ENCODE measurements at regions not wholly inside any gene's neighbourhood (a gene's known extent, or its start where the extent isn't known, plus 50 kb on each side); places are given as distances from the start of the nearest gene placed in this dataset.
"Not testable (repeated sequence)": the region's sequence is repeated elsewhere in the genome, so short reads cannot be mapped to it uniquely, and the experiment has no call there.

- no peak overlapping the region for H3K27ac Mint-ChIP-seq
- no peak for ATAC-seq
- no peaks in the 10 kb centered on the region for H3K4me1 Mint-ChIP-seq
- peaks cover 2% of the 10 kb centered on the region for H3K9me3 Mint-ChIP-seq
- H3K4me3 Mint-ChIP-seq: no peak overlapping the region
- no peaks in the 10 kb centered on the region for H3K36me3 Mint-ChIP-seq
- no peaks in the 10 kb centered on the region for H3K27me3 Mint-ChIP-seq
Measured at GRCh38 chr11:29163231-29163630, 853.6 kb downstream of the KCNA4 start.

- Mint-ChIP-seq H3K27ac (no peak overlapping the region), H3K27me3 (no peaks in the 10 kb centered on the region), H3K4me3 (no peak overlapping the region), H3K9me3 (peaks cover 2% of the 10 kb centered on the region), H3K4me1 (no peaks in the 10 kb centered on the region), H3K36me3 (no peaks in the 10 kb centered on the region)
- ATAC-seq: no peak
Measured at GRCh38 chr11:29162491-29162890, 854.3 kb downstream of the KCNA4 start.

DNA sequence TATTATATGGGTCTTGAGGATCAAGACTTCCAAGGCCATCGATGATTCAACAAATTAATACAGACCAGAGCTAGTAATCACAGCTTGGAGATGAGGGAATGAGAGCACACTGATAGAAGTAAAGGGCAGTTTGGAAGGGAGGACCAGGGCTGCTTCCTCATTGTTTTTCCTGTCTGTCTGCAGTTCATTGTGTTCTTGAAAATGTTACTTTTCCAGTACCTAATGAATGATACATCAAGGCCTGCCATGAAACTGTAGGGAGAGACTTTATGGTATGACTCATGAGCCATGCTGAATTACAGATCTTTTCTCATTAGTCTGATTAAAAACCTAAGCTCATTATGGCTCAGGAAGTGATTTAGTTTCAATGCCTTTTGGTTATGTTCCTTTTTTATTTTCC is 855.6 kb downstream of the KCNA4 start:
- no peak for ATAC-seq
- no peaks in the 10 kb centered on the region for H3K27me3 Mint-ChIP-seq
- no peaks in the 10 kb centered on the region for H3K36me3 Mint-ChIP-seq
- H3K4me1 Mint-ChIP-seq: no peaks in the 10 kb centered on the region
- no peak overlapping the region for H3K27ac Mint-ChIP-seq
- H3K4me3 Mint-ChIP-seq: no peak overlapping the region
- H3K9me3 Mint-ChIP-seq: peaks cover 2% of the 10 kb centered on the region

GRCh38 chr11:29159552-29160465 is 857.0 kb downstream of the KCNA4 start:
- Mint-ChIP-seq H3K9me3 (peaks cover 2% of the 10 kb centered on the region), H3K27me3 (no peaks in the 10 kb centered on the region), H3K36me3 (no peaks in the 10 kb centered on the region), H3K4me3 (no peak overlapping the region), H3K4me1 (no peaks in the 10 kb centered on the region), H3K27ac (no peak overlapping the region)
- no peak for ATAC-seq

GRCh38 chr11:29153078-29153477 is 863.8 kb downstream of the KCNA4 start:
- ATAC-seq: no peak
- no peak overlapping the region for H3K27ac Mint-ChIP-seq
- H3K9me3 Mint-ChIP-seq: peaks cover 2% of the 10 kb centered on the region
- H3K4me3 Mint-ChIP-seq: no peak overlapping the region
- no peaks in the 10 kb centered on the region for H3K4me1 Mint-ChIP-seq
- no peaks in the 10 kb centered on the region for H3K36me3 Mint-ChIP-seq
- no peaks in the 10 kb centered on the region for H3K27me3 Mint-ChIP-seq

- not testable (repeated sequence) for H3K36me3 Mint-ChIP-seq, H3K4me3 Mint-ChIP-seq, ATAC-seq, H3K27me3 Mint-ChIP-seq, H3K27ac Mint-ChIP-seq, H3K9me3 Mint-ChIP-seq, H3K4me1 Mint-ChIP-seq
Measured at GRCh38 chr11:29142573-29142972, 874.3 kb downstream of the KCNA4 start.

GRCh38 chr11:29135504-29135903 is 881.3 kb downstream of the KCNA4 start:
- no peaks in the 10 kb centered on the region for H3K27me3 Mint-ChIP-seq
- peaks cover 13% of the 10 kb centered on the region for H3K9me3 Mint-ChIP-seq
- no peak overlapping the region for H3K4me3 Mint-ChIP-seq
- no peaks in the 10 kb centered on the region for H3K4me1 Mint-ChIP-seq
- no peaks in the 10 kb centered on the region for H3K36me3 Mint-ChIP-seq
- no peak overlapping the region for H3K27ac Mint-ChIP-seq
- ATAC-seq: no peak

- Mint-ChIP-seq H3K4me3 (no peak overlapping the region), H3K27ac (no peak overlapping the region), H3K9me3 (peaks cover 10% of the 10 kb centered on the region), H3K27me3 (no peaks in the 10 kb centered on the region), H3K4me1 (no peaks in the 10 kb centered on the region), H3K36me3 (no peaks in the 10 kb centered on the region)
- no peak for ATAC-seq
Measured at GRCh38 chr11:29131055-29131454, 885.8 kb downstream of the KCNA4 start.

GRCh38 chr11:29129844-29130243 is 887.0 kb downstream of the KCNA4 start:
- Mint-ChIP-seq H3K4me3 (no peak overlapping the region), H3K27me3 (no peaks in the 10 kb centered on the region), H3K36me3 (no peaks in the 10 kb centered on the region), H3K27ac (no peak overlapping the region), H3K9me3 (peaks cover 10% of the 10 kb centered on the region), H3K4me1 (no peaks in the 10 kb centered on the region)
- no peak for ATAC-seq

GRCh38 chr11:29127461-29127860 is 889.4 kb downstream of the KCNA4 start:
- no peaks in the 10 kb centered on the region for H3K36me3 Mint-ChIP-seq
- no peak overlapping the region for H3K4me3 Mint-ChIP-seq
- H3K27ac Mint-ChIP-seq: no peak overlapping the region
- H3K4me1 Mint-ChIP-seq: no peaks in the 10 kb centered on the region
- no peak for ATAC-seq
- no peaks in the 10 kb centered on the region for H3K27me3 Mint-ChIP-seq
- H3K9me3 Mint-ChIP-seq: peaks cover 10% of the 10 kb centered on the region

DNA sequence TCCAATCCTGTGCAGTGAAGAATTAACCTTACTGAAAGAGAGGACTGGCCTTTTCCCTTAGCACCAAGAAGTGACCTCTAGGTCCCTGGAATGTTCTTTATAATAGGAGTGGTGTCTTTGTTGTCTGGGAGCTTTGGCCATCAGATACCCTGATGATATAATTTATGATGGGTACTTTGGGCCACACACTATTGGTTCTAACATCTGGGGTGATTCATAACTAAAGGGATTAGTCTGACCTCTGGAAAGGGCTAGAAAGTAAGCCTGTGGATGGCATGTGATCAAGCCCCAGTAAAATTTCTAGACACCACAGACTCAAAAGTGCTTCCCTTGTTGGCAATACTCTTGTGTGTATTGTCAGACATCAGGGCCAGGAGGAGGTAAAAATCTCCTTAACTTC is 891.2 kb downstream of the KCNA4 start:
- H3K9me3 Mint-ChIP-seq: peaks cover 2% of the 10 kb centered on the region
- no peak overlapping the region for H3K27ac Mint-ChIP-seq
- no peak for ATAC-seq
- H3K36me3 Mint-ChIP-seq: no peaks in the 10 kb centered on the region
- no peak overlapping the region for H3K4me3 Mint-ChIP-seq
- no peaks in the 10 kb centered on the region for H3K27me3 Mint-ChIP-seq
- no peaks in the 10 kb centered on the region for H3K4me1 Mint-ChIP-seq

DNA sequence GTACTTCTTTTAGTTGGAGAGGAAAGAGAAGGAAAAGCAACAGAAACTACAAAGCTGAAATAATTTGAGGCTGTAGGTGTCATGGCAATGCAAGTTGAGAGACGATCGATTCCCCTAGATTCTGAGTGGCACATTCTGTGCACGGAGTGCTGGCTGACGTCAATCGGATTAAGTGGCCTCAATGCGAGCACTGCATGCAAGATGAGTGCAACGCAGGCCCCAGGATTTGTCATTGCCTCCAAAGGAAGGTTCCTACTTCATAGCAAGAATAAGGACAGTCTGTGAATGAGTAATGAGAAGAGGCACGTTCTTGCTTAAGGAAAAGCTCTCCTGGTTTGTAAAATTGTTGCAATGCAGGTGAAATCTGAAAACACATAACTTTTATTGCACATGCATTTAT is 892.4 kb downstream of the KCNA4 start:
- ATAC-seq: no peak
- no peaks in the 10 kb centered on the region for H3K36me3 Mint-ChIP-seq
- H3K9me3 Mint-ChIP-seq: no peaks in the 10 kb centered on the region

GRCh38 chr11:29119707-29120618 is 896.9 kb downstream of the KCNA4 start:
- no peak overlapping the region for H3K27ac Mint-ChIP-seq
- H3K4me3 Mint-ChIP-seq: no peak overlapping the region
- no peak for ATAC-seq
- H3K4me1 Mint-ChIP-seq: no peaks in the 10 kb centered on the region
- peaks cover 5% of the 10 kb centered on the region for H3K9me3 Mint-ChIP-seq
- H3K36me3 Mint-ChIP-seq: no peaks in the 10 kb centered on the region
- no peaks in the 10 kb centered on the region for H3K27me3 Mint-ChIP-seq

More for the DNA sequence above, 892.4 kb downstream of the KCNA4 start:
- Mint-ChIP-seq H3K4me3 (no peak overlapping the region), H3K27me3 (no peaks in the 10 kb centered on the region), H3K27ac (no peak overlapping the region), H3K4me1 (no peaks in the 10 kb centered on the region)

DNA sequence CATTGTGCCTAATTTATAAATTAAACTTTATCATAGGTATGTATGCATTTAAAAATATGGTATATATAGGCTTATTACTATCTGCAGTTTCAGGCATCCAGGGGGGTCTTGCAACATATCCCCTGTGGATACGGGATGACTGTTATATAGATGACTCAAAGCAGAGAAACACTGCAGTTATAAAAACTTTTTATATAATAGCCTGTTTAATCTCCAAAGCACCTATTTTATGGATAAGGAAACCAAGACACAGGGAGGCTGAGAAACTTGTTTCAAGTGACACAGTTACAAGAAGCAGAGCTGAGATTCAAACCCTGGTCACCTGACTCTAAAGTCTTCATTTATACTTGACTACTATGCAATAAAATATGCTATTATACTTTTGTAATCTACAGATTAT is 897.7 kb downstream of the KCNA4 start:
- Mint-ChIP-seq H3K27ac (no peak overlapping the region), H3K36me3 (no peaks in the 10 kb centered on the region), H3K27me3 (no peaks in the 10 kb centered on the region), H3K4me3 (no peak overlapping the region), H3K9me3 (peaks cover 5% of the 10 kb centered on the region), H3K4me1 (no peaks in the 10 kb centered on the region)
- ATAC-seq: no peak

- ATAC-seq: no peak
- Mint-ChIP-seq H3K27me3 (no peaks in the 10 kb centered on the region), H3K36me3 (no peaks in the 10 kb centered on the region), H3K4me1 (no peaks in the 10 kb centered on the region), H3K4me3 (no peak overlapping the region), H3K27ac (no peak overlapping the region), H3K9me3 (peaks cover 10% of the 10 kb centered on the region)
Measured at GRCh38 chr11:29100967-29101366, 915.9 kb downstream of the KCNA4 start.
